Suprapubic skin (tissue), 2 donors: ENCODE measurements at regions not wholly inside any gene's neighbourhood (a gene's known extent, or its start where the extent isn't known, plus 50 kb on each side); places are given as distances from the start of the nearest gene placed in this dataset.

Experiments
- EP300 ChIP-seq: sonication (generic); formaldehyde crosslinking; IDR thresholded peaks from one replicate; pipeline ENCODE4 v1.6.1; 2017; ENCODE audit warnings: antibody characterized with exemption
- POLR2A ChIP-seq, 2 donors: fragments of 450-650 bp; IDR thresholded peaks; one replicate each; pipeline ENCODE4 v1.6.1; 2017; ENCODE audit warnings: antibody characterized with exemption in 2 of 2, mild to moderate bottlenecking in 2 of 2, moderate library complexity in 2 of 2

DNA sequence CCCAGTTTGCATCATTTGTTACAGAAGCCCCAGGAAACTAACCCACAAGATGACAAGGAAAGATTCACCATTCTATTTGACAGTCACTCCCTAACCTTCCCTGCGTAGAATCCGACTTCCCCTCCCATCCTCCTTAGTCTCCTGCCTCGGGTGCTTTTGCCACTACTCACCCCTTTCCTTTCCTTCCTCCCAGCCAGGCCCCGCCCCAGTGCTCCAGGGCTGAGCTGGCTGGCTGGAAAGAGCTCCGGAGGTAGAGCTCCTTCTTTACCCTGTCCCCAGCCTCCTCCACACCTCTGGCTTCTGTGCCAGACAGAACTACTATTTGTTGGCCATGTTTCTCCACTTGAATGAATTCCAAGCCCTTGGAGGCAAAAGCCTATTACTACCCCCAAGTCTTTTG, 317.6 kb upstream of the NCKAP5 start:
- TF ChIP-seq EP300 = no peak
- TF ChIP-seq POLR2A (IDR thresholded peaks at IDR 0.05) = no peak
